HG03108 (cell line): ENCODE measurements at regions not wholly inside any gene's neighbourhood (a gene's known extent, or its start where the extent isn't known, plus 50 kb on each side); places are given as distances from the start of the nearest gene placed in this dataset.
"Not testable (repeated sequence)": the region's sequence is repeated elsewhere in the genome, so short reads cannot be mapped to it uniquely, and the experiment has no call there.

Experiments used
- ATAC-seq: cut with Tn5 transposase; IDR thresholded peaks from one replicate; pipeline ENCODE4 v1.9.1; 2021; ENCODE audit warnings: moderate library complexity; ENCODE audit not compliant: unreplicated experiment

DNA sequence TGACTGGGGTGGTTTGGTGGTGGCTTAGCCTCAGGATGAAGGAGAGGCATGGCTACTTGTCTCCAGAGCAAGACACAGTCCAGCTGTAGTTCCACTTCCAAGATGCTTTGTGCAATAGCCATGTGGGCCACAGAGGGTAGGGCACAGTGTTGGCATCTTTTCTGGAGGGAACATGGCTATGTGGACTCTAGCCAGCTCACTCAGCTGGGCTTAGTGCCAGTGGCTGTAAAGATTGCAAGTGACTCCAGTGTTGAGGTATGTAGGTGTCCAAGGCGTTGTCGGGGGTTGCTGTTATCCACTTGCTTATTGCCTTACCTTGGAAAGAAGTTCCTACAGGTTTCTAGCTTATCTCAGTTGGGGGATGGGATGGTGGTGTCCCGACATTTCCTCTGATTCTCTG is 233.4 kb downstream of the CD109 start:
- no peak for ATAC-seq

- ATAC-seq, result no peak
These were observed 231.4 kb downstream of the CD109 start for GRCh38 chr6:73927421-73927820.

DNA sequence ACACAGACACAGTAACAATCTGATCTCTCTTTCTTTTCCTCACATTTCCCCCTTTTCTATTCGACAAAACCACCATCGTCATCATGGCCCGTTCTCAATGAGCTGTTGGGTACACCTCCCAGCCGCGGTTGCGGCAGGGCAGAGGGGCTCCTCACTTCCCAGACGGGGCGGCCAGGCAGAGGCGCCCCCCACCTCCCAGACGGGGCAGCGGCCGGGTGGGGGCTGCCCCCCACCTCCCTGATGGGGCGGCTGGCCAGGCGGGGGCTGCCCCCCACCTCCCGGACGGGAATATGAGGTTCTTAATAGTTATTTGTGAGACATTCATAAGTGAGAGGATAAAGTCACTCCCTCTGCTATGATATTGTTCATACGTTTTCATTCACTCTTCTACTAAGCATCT is 229.7 kb downstream of the CD109 start:
- not testable (repeated sequence) for ATAC-seq

DNA sequence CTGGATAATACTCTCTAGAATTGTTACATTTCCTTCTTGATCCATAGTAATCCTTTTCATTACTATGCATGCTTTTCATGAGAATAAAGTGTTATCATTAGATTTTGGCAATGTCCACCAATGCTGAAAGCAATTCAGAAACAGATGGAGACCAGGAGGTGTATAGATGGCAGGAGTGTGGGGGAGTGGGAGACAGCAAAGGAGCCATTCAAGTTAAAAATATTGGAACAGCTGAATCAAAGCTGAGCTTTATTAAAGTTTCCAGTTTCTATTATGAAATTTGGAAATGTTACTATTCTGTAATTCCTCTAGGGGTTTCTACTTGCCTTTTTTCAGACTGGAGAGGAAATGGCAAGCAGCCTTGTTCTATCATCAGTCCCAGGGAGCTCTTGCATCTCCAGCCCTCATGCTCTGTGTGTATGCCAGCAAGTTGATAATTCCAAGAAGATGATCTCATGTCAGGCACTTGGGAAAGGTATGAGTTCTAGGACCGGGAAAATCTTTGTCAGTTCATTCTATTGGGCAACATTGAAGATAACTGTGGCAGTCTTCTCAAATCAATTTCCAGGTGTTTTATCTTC is 228.0 kb downstream of the CD109 start:
- ATAC-seq, result no peak

- ATAC-seq, result no peak
These were observed 207.2 kb downstream of the CD109 start for GRCh38 chr6:73903155-73903554.

GRCh38 chr6:73901986-73902385 is 206.0 kb downstream of the CD109 start:
- no peak for ATAC-seq

GRCh38 chr6:73901311-73901710 is 205.3 kb downstream of the CD109 start:
- no peak for ATAC-seq

DNA sequence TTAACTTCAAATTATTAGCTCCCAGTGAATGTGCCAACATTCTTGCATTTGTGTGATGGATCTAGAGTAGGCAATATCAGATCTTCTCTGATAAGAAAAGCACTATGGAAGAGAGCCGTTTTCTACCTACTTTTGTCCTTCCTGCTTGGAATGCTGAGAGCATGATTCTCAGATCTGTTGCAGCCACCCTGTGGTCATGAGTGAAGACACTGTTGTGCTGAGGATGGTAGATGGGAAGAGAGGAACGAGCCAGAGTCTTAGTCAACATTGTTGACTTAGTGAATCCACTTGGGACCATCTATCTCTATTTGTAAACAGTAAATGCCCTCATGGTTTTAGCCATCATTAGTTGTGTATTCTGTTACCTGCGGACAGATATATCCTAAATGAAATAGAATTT is 202.6 kb downstream of the CD109 start:
- no peak for ATAC-seq

GRCh38 chr6:73893696-73894095 is 197.7 kb downstream of the CD109 start:
- no peak for ATAC-seq

DNA sequence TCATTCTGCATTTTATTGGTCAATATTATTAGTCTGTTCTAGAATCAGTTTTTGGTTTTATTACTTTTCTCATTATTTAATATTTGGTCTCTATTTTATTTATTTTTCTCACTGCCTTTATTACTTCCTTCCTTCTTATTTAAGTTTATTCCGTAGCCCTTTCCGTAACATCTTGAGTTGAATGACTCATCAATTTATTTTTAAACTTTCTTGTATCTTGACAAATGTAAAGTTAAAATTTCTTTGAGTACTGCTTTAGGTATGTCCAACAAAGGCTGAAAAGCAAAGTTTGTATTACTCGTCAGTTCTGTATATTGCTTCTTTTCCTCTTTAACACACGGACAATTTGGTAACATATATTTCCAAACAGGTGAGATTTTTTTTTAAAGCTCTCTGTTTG is 192.0 kb downstream of the CD109 start:
- no peak for ATAC-seq

GRCh38 chr6:73885393-73885792 is 189.4 kb downstream of the CD109 start:
- ATAC-seq, result no peak

GRCh38 chr6:73884540-73884939 is 188.5 kb downstream of the CD109 start:
- no peak for ATAC-seq

- no peak for ATAC-seq
These were observed 183.7 kb downstream of the CD109 start for GRCh38 chr6:73879501-73880293.

DNA sequence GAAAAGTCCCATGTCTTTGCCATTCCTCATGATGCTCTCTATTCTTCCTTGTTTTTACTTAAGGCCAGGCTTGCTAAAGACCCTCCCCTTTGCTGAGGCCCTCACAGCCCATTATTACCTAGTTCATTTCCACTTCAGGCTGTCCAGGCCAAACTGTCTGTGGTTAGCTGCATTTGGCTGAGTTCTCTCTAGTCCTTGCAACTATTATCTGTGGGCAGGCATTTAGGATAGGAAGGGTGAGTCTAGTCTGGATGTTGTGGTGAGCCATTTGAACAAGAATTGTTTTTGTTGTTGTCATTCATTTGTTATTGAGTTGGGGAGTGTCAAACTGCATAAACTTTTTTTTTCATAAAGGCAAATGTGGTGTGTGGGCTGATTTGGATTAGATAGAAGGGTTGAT is 182.4 kb downstream of the CD109 start:
- ATAC-seq, result no peak
